Esophagus muscularis mucosa (tissue), 3 donors: ENCODE measurements at regions not wholly inside any gene's neighbourhood (a gene's known extent, or its start where the extent isn't known, plus 50 kb on each side); places are given as distances from the start of the nearest gene placed in this dataset.

ENCODE experiments used
- EP300 ChIP-seq: sonication (generic); formaldehyde crosslinking; IDR thresholded peaks from one replicate; pipeline ENCODE4 v1.6.1; 2017; ENCODE audit warnings: antibody characterized with exemption
- TF ChIP-seq, protein P1 (sequence below), 3 experiments: fragments of 200-600 bp in 2 of 3; fragments of 450-650 bp in 1 of 3; sonication (generic) in 2 of 3; IDR thresholded peaks; one replicate each; pipeline ENCODE4 v1.5.1; 2017 to 2019; ENCODE audit warnings: antibody characterized with exemption in 3 of 3, mild to moderate bottlenecking in 2 of 3, moderate library complexity in 1 of 3

- TF ChIP-seq, protein P1, sequence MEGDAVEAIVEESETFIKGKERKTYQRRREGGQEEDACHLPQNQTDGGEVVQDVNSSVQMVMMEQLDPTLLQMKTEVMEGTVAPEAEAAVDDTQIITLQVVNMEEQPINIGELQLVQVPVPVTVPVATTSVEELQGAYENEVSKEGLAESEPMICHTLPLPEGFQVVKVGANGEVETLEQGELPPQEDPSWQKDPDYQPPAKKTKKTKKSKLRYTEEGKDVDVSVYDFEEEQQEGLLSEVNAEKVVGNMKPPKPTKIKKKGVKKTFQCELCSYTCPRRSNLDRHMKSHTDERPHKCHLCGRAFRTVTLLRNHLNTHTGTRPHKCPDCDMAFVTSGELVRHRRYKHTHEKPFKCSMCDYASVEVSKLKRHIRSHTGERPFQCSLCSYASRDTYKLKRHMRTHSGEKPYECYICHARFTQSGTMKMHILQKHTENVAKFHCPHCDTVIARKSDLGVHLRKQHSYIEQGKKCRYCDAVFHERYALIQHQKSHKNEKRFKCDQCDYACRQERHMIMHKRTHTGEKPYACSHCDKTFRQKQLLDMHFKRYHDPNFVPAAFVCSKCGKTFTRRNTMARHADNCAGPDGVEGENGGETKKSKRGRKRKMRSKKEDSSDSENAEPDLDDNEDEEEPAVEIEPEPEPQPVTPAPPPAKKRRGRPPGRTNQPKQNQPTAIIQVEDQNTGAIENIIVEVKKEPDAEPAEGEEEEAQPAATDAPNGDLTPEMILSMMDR (IDR thresholded peaks at IDR 0.05) = no peak
- TF ChIP-seq EP300 = no peak
These were observed 171.2 kb upstream of the CIBAR2 start for GRCh38 chr16:85283305-85284050.
